Esophagus squamous epithelium (tissue), 4 donors: ENCODE measurements at regions not wholly inside any gene's neighbourhood (a gene's known extent, or its start where the extent isn't known, plus 50 kb on each side); places are given as distances from the start of the nearest gene placed in this dataset.

Experiments
- POLR2A ChIP-seq, 4 donors: fragments of 450-650 bp; IDR thresholded peaks; one replicate each; pipeline ENCODE4 v1.6.1; 2017; ENCODE audit warnings: antibody characterized with exemption in 4 of 4, mild to moderate bottlenecking in 4 of 4, moderate library complexity in 3 of 4
- TF ChIP-seq, protein P1 (sequence below), 6 experiments: fragments of 450-650 bp in 4 of 6; fragments of 200-600 bp in 2 of 6; sonication (generic) in 2 of 6; IDR thresholded peaks; one replicate each; pipeline ENCODE4 v1.5.1; 2016 to 2019; ENCODE audit warnings: antibody characterized with exemption in 6 of 6, mild to moderate bottlenecking in 4 of 6, moderate library complexity in 4 of 6

DNA sequence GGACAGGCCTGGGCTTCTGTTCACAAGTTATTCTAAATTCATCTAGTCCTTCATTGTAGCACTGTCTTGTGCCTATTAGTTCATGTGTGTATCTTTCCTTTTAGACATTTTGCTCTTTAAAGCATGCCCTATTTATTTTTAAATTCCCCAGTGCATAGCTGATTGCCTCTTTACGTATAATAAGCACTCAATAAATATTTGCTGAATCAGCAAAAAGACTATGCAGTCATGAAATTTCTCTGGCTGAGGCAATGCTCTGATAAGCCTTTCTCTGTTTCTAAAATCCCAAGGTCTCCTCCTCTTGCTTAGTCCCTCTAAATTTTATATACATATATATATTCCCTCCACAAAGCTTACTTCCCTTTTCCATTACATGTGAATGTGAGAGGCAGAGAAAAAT is 315.9 kb upstream of the PCSK5 start:
- TF ChIP-seq, protein P1, sequence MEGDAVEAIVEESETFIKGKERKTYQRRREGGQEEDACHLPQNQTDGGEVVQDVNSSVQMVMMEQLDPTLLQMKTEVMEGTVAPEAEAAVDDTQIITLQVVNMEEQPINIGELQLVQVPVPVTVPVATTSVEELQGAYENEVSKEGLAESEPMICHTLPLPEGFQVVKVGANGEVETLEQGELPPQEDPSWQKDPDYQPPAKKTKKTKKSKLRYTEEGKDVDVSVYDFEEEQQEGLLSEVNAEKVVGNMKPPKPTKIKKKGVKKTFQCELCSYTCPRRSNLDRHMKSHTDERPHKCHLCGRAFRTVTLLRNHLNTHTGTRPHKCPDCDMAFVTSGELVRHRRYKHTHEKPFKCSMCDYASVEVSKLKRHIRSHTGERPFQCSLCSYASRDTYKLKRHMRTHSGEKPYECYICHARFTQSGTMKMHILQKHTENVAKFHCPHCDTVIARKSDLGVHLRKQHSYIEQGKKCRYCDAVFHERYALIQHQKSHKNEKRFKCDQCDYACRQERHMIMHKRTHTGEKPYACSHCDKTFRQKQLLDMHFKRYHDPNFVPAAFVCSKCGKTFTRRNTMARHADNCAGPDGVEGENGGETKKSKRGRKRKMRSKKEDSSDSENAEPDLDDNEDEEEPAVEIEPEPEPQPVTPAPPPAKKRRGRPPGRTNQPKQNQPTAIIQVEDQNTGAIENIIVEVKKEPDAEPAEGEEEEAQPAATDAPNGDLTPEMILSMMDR (IDR thresholded peaks at IDR 0.05), result no peak
- TF ChIP-seq POLR2A (IDR thresholded peaks at IDR 0.05), result no peak
